Neutrophil (primary cell): ENCODE measurements at regions not wholly inside any gene's neighbourhood (a gene's known extent, or its start where the extent isn't known, plus 50 kb on each side); places are given as distances from the start of the nearest gene placed in this dataset.
"Not testable (repeated sequence)": the region's sequence is repeated elsewhere in the genome, so short reads cannot be mapped to it uniquely, and the experiment has no call there.

Experiments
- H3K27ac ChIP-seq: fragments of 200-600 bp; sonication (generic); 2 replicates; pipeline ENCODE4 v1.5.1; 2016; ENCODE audit warnings: mild to moderate bottlenecking, moderate library complexity
- H3K27me3 ChIP-seq: fragments of 200-600 bp; sonication (generic); 2 replicates; pipeline ENCODE4 v1.6.0; 2016; ENCODE audit warnings: mild to moderate bottlenecking
- H3K36me3 ChIP-seq: fragments of 200-600 bp; sonication (generic); 2 replicates; pipeline ENCODE4 v1.5.1; 2017
- H3K4me1 ChIP-seq, 2 experiments: fragments of 200-600 bp in 1 of 2; sonication (generic) in 1 of 2; 1 replicate in 1 of 2; 2 replicates in 1 of 2; pipeline versions ENCODE4 v1.5.1 to v1.6.1; 2013 to 2016; ENCODE audit warnings: low read depth in 1 of 2, low read length in 1 of 2, mild to moderate bottlenecking in 1 of 2, moderate library complexity in 1 of 2; ENCODE audit not compliant: control insufficient read depth in 1 of 2, insufficient read depth in 1 of 2
- H3K4me3 ChIP-seq, 2 experiments: fragments of 200-600 bp in 1 of 2; sonication (generic) in 1 of 2; 1 replicate in 1 of 2; 2 replicates in 1 of 2; pipeline ENCODE4 v1.5.1; 2013 to 2016; ENCODE audit warnings: low read depth in 1 of 2, low read length in 1 of 2, mild to moderate bottlenecking in 1 of 2, moderate library complexity in 1 of 2
- H3K9me3 ChIP-seq: fragments of 200-600 bp; sonication (generic); 2 replicates; pipeline ENCODE4 v1.5.1; 2016
- TF ChIP-seq, protein P1 (sequence below): fragments of 200-600 bp; sonication (generic); IDR thresholded peaks from 2 replicates; pipeline ENCODE4 v1.5.1; 2016; ENCODE audit warnings: antibody characterized with exemption

DNA sequence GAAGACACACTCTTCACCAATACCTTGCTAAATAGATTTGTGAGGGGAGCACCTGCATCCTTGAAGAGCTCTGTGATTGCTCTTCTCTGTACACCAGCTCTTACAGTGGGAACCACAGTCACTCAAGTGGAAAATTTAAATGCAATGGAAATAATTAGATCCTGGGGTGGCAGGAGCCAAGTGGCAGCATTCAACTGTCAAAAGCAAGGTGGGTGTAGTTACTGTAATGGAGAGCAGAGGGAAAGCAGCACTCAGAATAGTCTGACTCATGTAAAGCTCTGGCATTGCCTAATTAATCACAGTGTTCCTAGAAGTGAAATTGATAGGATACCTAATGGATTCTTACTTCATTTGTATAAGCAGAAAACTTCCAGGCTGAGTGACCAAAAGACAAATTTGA, 245.8 kb downstream of the KCNE4 start:
- Histone ChIP-seq H3K9me3 (no peaks in the 10 kb centered on the region), H3K27ac (no peak overlapping the region), H3K4me3 (no peak overlapping the region), H3K27me3 (no peaks in the 10 kb centered on the region), H3K36me3 (no peaks in the 10 kb centered on the region), H3K4me1 (no peaks in the 10 kb centered on the region)
- TF ChIP-seq, protein P1, sequence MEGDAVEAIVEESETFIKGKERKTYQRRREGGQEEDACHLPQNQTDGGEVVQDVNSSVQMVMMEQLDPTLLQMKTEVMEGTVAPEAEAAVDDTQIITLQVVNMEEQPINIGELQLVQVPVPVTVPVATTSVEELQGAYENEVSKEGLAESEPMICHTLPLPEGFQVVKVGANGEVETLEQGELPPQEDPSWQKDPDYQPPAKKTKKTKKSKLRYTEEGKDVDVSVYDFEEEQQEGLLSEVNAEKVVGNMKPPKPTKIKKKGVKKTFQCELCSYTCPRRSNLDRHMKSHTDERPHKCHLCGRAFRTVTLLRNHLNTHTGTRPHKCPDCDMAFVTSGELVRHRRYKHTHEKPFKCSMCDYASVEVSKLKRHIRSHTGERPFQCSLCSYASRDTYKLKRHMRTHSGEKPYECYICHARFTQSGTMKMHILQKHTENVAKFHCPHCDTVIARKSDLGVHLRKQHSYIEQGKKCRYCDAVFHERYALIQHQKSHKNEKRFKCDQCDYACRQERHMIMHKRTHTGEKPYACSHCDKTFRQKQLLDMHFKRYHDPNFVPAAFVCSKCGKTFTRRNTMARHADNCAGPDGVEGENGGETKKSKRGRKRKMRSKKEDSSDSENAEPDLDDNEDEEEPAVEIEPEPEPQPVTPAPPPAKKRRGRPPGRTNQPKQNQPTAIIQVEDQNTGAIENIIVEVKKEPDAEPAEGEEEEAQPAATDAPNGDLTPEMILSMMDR, result no peak

DNA sequence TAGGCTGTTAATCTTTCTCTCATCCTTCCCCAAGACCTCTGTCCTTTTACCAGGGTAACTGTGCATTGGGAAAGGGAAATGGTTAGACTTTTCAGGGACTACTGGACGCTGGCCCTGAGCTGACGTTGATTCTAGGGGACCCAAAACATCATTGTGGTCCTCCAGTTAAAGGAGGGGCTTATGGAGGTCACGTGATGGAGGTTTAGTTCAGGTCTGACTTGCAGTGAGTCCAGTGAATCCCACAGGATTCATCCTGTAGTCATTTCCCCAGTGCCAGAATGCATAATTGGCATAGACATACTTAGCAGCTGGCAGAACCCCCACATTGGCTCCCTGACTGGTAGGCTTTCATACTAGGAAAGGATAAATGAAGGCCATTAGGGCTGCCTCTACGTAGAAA, 246.3 kb downstream of the KCNE4 start:
- not testable (repeated sequence) for H3K36me3 ChIP-seq, H3K9me3 ChIP-seq, H3K27me3 ChIP-seq, H3K27ac ChIP-seq, H3K4me1 ChIP-seq, H3K4me3 ChIP-seq

DNA sequence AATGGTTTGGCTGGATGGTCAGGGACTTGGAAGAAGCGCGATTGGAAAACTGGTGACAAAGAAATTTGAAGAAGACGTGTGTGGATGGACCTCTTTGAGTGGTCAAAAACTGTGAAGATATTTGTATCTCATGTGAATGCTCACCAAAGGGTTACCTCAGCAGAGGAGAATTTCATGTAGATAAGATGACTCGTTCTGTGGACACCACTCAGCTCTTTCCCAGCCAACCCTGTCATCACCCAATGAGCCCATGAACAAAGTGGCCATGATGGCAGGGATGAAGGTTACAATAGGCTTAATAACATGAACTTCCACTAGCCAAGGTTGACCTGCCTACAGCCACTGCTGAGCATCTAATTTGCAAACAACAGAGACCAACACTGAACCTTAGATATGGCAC, 248.3 kb downstream of the KCNE4 start:
- TF ChIP-seq, protein P1, result no peak
- Histone ChIP-seq H3K4me1 (no peaks in the 10 kb centered on the region), H3K4me3 (no peak overlapping the region), H3K36me3 (no peaks in the 10 kb centered on the region), H3K9me3 (no peaks in the 10 kb centered on the region), H3K27ac (no peak overlapping the region), H3K27me3 (no peaks in the 10 kb centered on the region)

DNA sequence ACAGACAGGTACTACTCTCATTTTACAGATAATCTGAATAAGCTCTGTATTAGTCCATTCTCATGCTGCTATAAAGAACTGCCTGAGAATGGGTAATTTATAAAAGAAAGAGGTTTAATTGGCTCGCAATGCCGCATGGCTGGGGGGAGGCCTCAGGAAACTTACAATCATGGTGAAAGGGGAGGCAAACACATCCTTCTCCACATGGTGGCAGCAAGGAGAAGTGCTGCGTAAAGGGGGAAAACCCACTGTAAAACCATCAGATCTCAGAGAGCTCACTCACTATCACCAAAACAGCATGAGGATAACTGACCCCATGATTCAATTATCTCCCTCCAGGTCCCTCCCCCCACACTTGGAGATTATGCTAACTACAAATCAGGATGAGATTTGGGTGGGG, 254.4 kb downstream of the KCNE4 start:
- Histone ChIP-seq H3K27ac (no peak overlapping the region), H3K27me3 (no peaks in the 10 kb centered on the region), H3K36me3 (no peaks in the 10 kb centered on the region), H3K9me3 (no peaks in the 10 kb centered on the region), H3K4me1 (no peaks in the 10 kb centered on the region), H3K4me3 (no peak overlapping the region)
- TF ChIP-seq, protein P1, result no peak

DNA sequence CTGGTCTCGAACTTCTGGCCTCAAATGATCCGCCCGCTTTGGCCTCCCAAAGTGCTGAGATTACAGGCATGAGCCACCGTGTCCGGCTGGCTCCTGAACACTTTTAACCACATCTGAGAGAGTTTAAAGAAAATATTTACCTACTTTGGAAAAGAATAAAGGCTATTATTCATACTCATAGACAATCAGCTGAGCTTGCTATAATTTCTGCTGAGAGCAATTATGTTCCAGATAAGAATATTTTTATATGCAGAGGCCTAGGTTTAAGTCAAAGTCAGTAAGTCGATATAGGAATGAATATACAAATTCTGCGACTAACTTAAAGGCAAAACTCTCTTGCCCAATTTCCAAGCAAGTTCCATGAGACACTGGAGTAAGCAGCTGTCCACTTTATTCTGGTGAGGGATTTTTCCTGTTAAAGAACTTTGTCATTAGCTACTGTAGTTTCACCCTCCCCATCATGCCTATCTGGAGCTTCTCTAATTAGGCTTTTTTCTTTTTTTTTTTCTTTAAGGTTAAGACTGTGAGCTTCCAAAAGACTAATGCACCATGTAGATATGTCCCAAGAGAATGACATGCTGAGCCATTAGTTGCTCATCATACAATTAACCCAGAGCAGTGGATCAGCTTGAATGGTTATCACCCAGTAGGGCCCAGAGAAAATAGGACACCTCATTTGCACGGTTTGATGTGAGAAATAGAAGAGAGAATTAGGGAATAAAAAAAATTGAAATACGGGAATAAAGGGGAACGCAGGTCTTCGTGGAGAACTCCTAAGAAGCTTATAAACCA, 260.1 kb downstream of the KCNE4 start:
- H3K9me3 ChIP-seq, result no peaks in the 10 kb centered on the region
- H3K27me3 ChIP-seq, result no peaks in the 10 kb centered on the region
- TF ChIP-seq, protein P1, result no peak
- no peak overlapping the region for H3K27ac ChIP-seq
- no peaks in the 10 kb centered on the region for H3K36me3 ChIP-seq
- no peak overlapping the region for H3K4me3 ChIP-seq
- H3K4me1 ChIP-seq, result no peaks in the 10 kb centered on the region

DNA sequence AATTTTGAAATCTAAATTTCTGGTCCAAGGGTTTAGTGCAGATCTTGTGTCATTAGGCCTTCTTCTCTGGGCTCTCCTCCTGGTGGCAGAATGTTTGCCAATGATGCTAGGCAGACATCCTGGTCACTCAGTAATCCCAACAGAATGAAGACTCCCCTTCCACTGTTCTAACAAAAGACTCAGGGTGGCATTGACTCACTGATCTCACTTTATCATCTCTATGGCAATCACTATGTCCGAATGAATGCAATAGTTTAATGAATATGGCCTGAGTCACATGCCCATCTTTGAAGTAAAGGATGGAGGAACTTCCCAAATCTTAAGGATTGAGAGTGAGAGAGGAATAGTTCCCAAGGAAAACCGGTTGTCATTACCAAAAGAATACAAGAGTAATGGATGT, 261.1 kb downstream of the KCNE4 start:
- no peaks in the 10 kb centered on the region for H3K27me3 ChIP-seq
- TF ChIP-seq, protein P1, result no peak

More for the DNA sequence above, 261.1 kb downstream of the KCNE4 start:
- no peak overlapping the region for H3K27ac ChIP-seq
- H3K9me3 ChIP-seq, result no peaks in the 10 kb centered on the region
- H3K36me3 ChIP-seq, result no peaks in the 10 kb centered on the region
- H3K4me1 ChIP-seq, result no peaks in the 10 kb centered on the region
- no peak overlapping the region for H3K4me3 ChIP-seq
